UCSD-AML1 (cell line): ENCODE measurements at regions not wholly inside any gene's neighbourhood (a gene's known extent, or its start where the extent isn't known, plus 50 kb on each side); places are given as distances from the start of the nearest gene placed in this dataset.
A peak's percentile ranks its signal among the peaks of the same experiment; 100 is the strongest.

Experiments
- DNase-seq: peaks from one replicate; lab custom pipeline; 2025; ENCODE audit not compliant: unreplicated experiment; lab: John Stamatoyannopoulos, UW

DNA sequence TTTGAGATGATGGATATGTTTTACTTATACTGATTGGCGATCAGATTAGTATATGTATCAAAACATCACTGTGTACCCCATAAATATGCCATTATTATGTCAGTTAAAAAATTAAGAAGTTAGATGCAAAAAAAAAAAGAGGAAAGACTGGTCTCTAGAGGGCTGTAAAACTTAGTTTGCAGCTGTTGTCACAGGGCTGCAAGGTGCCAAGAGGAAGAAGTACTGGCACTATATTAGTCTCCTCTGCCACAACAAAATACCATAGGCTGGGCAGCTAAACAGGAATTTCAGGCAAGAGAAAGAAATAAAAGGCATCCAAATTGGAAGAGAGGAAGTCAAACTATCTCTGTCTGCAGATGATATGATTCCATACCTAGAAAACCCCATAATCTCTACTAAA is 177.8 kb upstream of the PLPP4 start:
- DNase-seq: no peak

GRCh38 chr10:120282421-120282820 is 174.6 kb upstream of the PLPP4 start:
- DNase-seq: no peak

GRCh38 chr10:120282846-120283492 is 174.1 kb upstream of the PLPP4 start:
- DNase-seq: no peak

- DNase-seq: no peak
Measured at GRCh38 chr10:120285408-120285807, 171.6 kb upstream of the PLPP4 start.

DNA sequence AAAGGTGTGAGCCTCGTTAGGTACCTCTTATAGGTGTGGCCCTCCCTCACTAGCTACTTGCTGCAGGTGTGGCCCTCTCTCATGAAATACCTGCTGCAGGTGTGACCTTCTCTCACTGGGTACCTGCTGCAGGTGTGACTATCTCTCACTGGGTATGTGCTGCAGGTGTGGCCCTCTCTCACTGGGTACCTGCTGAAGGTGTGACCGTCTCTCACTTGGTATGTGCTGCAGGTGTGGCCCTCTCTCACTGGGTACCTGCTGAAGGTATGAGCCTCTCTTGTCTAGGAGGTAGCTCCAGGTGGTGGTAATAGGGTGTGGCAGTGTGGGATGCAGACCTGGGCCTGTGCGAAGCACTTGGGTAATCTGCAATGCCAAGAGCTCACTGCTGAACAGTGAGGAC is 170.7 kb upstream of the PLPP4 start:
- DNase-seq: no peak

DNA sequence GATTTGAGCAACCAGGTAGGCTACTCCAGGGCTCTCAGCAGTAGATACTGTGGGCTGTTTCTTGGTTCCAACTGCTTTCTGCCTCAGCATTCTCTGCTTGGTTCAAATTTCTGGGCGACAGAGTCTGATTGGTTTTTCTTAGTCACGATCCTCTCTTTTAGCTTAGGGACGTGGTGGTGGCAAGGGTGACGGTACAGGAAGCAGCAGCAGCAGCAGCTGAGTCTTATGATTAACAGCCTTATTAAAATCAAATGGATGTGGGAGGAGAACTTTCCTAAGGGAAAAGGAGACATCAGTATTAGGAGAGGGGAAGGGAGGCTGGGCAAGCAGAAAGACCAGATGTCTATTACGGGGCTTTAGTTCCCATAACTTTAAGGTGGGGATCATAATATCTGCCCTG is 156.5 kb upstream of the PLPP4 start:
- no peak for DNase-seq

DNA sequence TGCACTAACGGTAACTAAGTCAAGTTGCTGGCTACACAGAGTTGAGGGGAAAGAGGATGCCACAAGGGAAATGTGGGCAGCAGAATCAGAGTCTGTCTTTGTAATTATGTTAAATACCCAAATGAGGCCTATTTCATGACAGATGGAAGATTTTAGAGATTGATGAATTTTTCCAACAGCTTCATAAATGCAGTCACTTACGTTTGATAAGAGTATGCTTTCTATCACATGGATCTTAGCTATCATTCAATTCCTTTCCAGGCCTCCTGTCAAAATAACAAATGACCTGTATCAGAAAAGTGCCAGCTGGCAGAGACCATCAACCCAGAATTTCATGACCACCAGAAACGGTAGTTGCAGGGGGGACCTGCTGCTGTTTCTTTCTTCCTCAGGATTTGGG is 148.4 kb upstream of the PLPP4 start:
- DNase-seq: no peak

DNA sequence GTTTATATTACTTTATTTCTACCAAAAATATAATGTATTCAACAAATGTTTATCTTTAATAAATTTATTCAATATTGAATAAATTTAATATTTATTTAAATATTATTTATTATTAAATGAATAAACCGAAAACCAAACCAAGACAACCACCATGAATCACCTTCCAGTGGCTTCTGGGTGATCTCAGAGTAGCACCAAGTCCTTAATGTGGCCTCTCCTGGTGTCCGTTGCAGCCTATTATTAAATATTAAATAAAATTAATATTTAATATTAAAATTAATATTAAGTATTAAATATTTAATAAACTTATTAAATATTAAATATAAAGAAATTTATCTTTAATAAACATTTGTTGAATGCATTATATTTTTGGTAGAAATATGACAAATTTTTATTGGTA is 143.3 kb upstream of the PLPP4 start:
- no peak for DNase-seq

DNA sequence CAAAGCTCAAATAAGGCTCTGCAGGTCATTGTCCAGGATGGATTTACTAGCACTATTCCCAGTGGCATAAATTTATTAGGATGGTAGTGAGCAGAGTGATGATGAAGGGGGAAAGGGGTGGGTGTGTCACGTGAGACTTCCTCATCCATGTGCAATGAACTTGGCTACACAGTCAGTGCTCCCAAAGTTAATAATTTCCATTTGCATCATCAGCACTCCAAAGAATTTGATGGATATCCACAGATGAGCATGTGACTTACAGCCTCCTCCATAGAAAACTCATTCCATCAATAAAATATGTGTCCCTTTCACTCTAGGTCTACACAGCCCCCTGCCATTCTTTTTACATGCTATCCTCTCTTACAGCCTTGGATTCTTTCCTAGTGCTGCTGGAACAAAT is 142.6 kb upstream of the PLPP4 start:
- DNase-seq: no peak

DNA sequence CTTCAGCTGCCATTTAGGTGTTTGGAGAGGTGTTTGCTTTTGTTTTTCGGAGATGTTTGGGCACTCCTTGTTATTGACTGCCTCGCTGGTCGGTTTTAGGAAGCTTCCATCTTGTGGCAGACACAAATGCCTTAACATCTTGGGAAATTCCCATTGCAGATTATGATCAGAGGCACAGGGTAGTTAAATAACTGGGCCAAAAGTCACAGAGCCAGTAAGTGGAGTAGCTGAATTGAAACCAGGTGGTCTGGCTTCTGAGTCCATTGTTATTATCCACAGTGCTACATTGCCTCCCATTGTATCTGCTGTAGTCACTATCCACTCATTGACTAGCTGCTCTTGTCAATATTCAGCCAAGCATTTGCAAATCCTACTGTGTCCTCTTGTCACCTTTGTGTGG is 138.2 kb upstream of the PLPP4 start:
- DNase-seq: no peak

DNA sequence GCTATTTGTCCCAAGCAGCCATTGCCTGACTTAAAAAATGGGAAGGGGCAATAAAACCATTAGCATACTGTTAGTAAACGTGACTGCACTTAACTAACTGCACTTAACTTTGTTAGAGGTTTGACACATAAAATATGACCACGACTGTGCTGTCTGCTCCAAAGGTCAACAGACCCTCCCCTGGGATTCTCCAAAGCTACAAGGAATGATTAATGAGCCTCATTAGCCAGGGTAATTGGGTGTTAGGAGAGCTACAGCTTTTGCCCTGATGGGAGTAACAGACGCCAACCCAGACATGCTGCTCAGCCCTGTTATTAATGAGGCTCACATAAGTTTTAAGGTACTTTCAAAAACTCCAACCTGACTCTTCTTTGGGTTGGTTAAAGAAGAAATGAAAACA is 129.4 kb upstream of the PLPP4 start:
- DNase-seq: no peak

DNA sequence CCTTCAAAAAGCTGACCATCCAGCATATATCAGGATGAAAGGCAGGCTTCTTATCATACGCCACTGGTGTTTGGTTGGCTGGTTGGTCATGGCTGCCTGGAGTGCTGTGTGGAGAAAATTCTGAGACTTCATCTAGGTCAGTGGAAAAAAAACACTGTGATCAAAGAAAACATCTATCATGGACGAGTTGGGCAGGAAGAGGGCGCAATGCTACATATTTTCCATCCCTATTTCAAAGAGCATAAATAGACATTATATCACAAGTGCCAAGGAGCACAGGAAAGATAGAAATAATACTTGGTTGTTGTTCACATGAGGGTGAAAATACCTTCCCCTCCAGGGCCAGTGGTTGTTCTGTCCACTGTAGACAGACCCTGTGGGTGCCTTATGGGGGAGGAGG is 128.4 kb upstream of the PLPP4 start:
- no peak for DNase-seq

DNA sequence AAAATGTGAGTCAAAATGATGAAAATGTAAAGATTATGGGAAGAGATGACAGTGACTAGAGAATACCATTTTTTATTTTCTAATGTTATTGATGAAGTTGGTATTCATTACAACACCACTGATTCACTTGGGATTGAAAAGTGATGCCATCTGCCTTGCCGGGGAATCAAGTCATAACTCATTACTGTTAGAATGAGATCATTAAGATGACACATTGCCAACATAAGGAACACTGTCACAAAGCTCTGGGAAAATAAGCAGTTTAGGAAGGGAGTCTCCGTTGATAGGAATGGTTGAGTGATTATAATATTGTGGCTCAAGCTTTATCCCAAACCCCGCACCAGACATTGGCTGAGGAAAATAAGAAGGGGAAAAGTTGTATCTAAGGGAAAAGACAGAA is 121.5 kb upstream of the PLPP4 start:
- no peak for DNase-seq

DNA sequence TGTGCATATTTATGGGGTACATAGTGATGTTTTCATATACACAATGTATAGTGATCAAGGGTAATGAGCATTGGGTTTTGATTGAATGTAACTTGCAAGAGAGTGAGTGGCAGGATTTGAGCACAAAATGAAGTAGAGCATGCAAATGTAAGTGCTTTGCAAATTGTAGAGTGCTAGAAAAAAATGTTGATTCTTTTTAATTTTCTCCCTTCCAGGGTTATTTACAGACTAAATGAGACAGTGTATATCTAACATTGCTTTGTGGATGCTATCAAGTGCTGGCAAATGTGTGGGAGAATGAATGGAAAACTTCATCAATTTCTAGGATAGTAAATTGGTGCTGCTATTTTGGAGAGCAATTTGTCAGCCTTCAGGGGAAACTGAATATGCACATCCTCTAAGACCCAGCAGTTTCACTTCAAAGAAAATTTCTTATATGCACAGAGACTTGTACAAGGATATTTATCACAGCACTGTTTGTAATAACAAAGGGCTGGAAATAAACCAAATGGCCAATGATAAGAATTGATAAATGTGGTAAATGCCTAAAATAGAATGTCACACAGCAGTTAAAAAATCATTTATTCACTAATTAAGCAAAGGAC is 120.6 kb upstream of the PLPP4 start:
- DNase-seq: no peak

- peak; percentile 42 for DNase-seq
Measured at GRCh38 chr10:120336911-120337540, 120.0 kb upstream of the PLPP4 start.

DNA sequence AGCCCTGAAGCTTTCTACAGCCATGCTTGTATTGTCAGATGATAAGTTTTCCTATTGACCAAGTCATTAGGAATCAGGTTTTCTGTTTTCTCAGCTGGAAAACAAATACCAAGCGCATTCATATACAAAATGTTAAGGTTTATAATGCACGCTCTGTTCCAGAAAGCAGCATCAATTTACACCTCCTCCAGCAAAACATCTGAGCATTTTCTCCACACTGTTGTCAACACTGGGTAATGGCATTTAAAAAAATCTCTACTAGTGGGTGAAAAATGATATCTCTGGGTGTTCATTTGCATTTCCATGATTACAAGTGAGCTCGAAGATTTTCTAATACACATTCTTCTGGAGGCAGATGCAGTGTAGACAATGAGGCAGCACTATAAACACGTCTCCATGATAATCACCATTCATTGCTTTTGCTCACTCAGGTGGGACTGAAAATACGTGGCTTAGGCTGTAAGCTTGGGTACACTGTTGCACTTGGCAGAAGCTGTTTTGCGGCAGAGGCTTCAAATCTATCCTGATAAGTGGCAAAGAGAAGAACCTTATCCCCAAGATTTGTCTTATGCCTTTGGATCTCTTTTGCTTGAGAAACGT is 114.8 kb upstream of the PLPP4 start:
- DNase-seq: no peak

DNA sequence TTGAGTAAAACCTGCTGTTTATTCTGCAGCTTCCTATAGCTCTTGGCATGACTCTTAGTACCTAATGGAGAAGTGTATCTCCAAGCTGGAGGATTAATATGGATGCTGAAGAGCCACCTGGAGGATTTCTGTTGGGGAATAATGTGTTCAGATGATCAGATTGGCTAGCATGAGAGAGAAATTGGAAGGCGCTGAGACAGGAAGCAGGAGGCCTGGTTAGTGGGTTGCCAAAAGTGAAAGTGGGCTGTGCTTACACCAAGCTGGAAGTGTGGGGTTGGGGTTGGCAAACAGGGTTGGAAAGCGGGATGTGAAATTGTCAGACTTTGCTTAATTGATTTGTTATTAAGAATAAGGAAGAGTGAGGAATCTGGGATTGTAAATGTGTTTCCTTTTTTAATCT is 111.8 kb upstream of the PLPP4 start:
- no peak for DNase-seq

DNA sequence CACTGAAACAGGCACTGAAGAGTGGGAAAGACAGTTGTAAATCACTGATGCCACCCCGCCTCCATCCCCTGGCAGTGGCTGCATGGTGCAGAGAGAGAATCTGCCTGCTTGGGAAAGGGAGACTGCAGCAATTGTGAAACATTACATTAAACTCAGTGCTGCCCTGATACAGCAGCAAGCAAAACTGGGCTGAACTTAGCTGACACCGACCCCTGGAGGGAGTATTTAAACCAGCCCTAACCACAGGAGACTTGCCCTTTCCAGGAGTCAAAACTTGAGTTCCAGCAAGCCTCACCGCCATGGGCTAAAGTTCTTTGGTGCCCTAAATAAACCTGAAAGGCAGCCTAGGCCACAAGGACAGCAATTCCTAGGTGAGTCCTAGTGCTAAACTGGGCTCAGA is 109.4 kb upstream of the PLPP4 start:
- DNase-seq: no peak

- DNase-seq: no peak
Measured at GRCh38 chr10:120349069-120349468, 108.0 kb upstream of the PLPP4 start.

DNA sequence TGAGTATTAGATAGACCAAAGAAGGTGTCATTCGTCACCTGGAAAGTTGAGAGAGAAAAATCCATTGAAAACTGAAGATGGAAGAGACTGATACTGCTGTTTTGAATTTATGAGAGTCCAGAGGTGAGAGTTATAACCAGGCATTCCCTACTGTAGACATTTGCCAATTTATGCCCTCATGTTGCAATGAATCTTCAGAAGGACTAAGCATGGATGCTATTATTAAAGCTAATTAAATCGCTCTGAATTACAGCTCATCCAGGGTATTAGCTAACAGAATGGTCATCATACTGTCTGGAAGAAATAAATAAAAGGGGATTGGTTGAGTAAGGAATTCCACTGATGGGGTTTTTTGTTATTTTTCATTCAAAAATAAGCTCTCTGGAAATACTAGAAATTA is 101.6 kb upstream of the PLPP4 start:
- no peak for DNase-seq

DNA sequence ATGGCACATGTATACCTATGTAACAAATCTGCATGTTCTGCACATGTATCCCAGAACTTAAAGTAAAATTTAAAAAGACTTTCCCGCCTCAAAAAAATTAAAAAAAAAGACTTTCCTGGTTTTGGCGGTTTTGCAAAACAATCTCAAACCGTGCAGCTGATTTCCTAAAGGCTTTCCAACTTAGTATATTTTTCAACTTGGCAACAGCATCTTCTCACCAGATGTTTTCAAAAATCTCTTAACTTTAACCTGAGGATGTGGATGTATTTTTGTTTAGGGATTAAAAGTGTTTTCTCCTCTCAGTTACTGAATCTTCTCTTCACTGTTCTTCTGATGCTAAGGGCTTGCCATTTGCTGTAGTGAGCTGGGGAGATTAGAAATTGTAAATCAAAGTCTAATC is 96.5 kb upstream of the PLPP4 start:
- DNase-seq: no peak

DNA sequence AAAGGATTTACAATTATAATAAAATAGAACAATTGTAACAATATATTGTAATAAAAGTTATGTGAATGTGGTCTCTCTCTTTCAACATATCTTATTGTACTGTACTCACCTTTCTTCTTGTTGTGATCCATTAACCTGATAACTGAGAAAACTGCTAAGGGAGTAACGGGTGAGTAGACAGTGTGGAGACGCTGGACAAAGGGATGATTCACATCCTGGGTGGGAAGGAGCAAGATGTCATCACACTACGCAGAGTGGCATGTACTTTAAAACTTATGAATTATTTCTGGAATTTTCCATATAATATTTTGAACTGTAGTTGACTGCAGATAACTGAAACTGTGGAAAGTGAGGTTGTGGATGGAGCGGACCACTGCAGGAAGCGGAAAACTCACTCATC is 91.2 kb upstream of the PLPP4 start:
- DNase-seq: no peak
